ENCODE measurements at regions not wholly inside any gene's neighbourhood (a gene's known extent, or its start where the extent isn't known, plus 50 kb on each side); places are given as distances from the start of the nearest gene placed in this dataset.
"Not testable (repeated sequence)": the region's sequence is repeated elsewhere in the genome, so short reads cannot be mapped to it uniquely, and the experiment has no call there.

DNA sequence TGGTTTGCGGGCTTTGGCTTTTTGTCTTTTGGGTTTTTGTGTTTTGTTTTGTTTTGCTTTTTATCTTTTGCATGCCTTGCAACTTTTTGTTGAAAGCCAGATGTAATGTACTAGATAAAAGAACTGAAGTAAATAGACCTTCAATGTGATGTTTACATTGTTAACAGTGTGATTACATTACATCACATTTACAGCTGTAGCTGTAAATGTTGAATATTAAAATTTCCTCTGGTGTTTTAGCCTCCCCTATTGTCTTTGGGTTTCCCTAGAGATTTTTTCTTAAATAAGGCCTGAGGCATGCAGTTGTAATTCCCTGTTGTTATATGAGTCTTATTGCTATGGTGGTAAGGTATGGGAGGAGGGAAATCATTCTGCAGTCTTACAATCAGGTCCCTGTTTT, 275.0 kb downstream of the PARM1 start:
- Histone ChIP-seq H3K4me3 (no peak overlapping the region), H3K27ac (replicated peaks) (no peak overlapping the region), H3K4me1 (no peaks in the 10 kb centered on the region), H3K27me3 (ENCODE audit: low read depth) (no peaks in the 10 kb centered on the region), H3K9me3 (replicated peaks) (no peaks in the 10 kb centered on the region), H3K36me3 (no peaks in the 10 kb centered on the region)
- no peak for DNase-seq
- TF ChIP-seq, protein P1, sequence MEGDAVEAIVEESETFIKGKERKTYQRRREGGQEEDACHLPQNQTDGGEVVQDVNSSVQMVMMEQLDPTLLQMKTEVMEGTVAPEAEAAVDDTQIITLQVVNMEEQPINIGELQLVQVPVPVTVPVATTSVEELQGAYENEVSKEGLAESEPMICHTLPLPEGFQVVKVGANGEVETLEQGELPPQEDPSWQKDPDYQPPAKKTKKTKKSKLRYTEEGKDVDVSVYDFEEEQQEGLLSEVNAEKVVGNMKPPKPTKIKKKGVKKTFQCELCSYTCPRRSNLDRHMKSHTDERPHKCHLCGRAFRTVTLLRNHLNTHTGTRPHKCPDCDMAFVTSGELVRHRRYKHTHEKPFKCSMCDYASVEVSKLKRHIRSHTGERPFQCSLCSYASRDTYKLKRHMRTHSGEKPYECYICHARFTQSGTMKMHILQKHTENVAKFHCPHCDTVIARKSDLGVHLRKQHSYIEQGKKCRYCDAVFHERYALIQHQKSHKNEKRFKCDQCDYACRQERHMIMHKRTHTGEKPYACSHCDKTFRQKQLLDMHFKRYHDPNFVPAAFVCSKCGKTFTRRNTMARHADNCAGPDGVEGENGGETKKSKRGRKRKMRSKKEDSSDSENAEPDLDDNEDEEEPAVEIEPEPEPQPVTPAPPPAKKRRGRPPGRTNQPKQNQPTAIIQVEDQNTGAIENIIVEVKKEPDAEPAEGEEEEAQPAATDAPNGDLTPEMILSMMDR (IDR thresholded peaks at IDR 0.05; ENCODE audit: borderline replicate concordance) = no peak
- intact Hi-C loops (cut with micrococcal nuclease) = no loop called here

DNA sequence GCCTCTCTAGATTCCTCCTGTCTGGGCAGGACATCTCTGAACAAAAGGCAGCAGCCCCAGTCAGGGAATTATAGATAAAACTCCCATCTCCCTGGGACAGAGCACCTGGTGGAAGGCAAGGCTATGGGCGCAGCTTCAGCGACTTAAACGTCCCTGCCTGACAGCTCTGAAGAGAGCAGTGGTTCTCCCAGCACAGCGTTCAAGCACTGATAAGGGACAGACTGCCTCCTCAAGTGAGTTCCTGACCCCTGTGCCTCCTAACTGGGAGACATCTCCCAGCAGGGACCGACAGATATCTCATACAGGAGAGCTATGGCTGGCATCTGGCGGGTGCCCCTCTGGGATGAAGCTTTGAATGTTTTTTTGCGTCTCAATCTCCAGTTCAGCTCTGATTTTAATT, 262.2 kb downstream of the PARM1 start:
- no peak for DNase-seq
- Histone ChIP-seq H3K4me3 (no peak overlapping the region), H3K36me3 (no peaks in the 10 kb centered on the region), H3K4me1 (no peaks in the 10 kb centered on the region), H3K9me3 (replicated peaks) (peaks cover 17% of the 10 kb centered on the region), H3K27ac (replicated peaks) (no peak overlapping the region), H3K27me3 (ENCODE audit: low read depth) (peaks cover 36% of the 10 kb centered on the region)
- TF ChIP-seq, protein P1 (IDR thresholded peaks at IDR 0.05; ENCODE audit: borderline replicate concordance) = no peak
- intact Hi-C loops (cut with micrococcal nuclease) = no loop called here

DNA sequence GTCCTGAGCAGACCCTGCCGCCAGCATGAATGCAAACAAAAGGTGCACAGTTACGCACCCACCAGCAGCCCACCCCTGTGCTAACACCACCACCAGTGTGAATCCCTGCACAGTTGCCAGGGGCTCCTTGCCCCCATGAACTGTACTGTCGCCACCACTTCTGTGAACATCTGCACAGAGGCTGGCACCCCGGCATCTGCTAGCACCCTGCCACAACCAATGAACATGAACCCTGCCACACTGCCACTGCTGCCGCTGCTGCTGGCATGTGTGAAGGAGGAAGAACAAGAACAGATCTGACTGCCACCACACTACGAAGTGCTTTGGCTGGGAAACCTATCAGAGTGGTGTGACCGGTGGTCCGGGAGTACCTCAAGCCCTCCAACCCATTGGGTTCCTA, 261.3 kb downstream of the PARM1 start:
- Histone ChIP-seq H3K4me3 (no peak overlapping the region), H3K9me3 (replicated peaks) (peaks cover 17% of the 10 kb centered on the region), H3K27me3 (ENCODE audit: low read depth) (peaks cover 36% of the 10 kb centered on the region), H3K4me1 (no peaks in the 10 kb centered on the region), H3K27ac (replicated peaks) (no peak overlapping the region), H3K36me3 (no peaks in the 10 kb centered on the region)
- DNase-seq = no peak
- intact Hi-C loops (cut with micrococcal nuclease) = no loop called here
- TF ChIP-seq, protein P1 (IDR thresholded peaks at IDR 0.05; ENCODE audit: borderline replicate concordance) = no peak

DNA sequence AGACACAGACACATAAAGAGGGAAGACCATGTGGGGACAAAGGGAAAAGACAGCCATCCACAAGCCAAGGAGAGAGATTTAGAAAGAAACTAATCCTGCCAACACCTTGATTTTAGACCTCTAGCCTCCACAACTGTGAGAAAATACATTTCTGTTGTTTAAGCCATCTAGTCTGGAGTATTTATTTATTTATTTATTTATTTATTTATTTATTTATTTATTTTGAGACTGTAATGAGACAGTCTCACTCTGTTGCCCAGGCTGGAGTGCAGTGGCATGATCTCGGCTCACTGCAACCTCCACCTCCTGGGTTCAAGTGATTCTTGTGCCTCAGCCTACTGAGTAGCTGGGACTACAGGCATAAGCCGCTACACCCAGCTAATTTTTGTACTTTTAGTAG, 259.3 kb downstream of the PARM1 start:
- DNase-seq; H3K27ac ChIP-seq (replicated peaks); H3K36me3 ChIP-seq; H3K4me1 ChIP-seq; intact Hi-C loops (cut with micrococcal nuclease); H3K9me3 ChIP-seq (replicated peaks); H3K4me3 ChIP-seq: not testable (repeated sequence)
- peaks cover 36% of the 10 kb centered on the region for H3K27me3 ChIP-seq (ENCODE audit: low read depth)

DNA sequence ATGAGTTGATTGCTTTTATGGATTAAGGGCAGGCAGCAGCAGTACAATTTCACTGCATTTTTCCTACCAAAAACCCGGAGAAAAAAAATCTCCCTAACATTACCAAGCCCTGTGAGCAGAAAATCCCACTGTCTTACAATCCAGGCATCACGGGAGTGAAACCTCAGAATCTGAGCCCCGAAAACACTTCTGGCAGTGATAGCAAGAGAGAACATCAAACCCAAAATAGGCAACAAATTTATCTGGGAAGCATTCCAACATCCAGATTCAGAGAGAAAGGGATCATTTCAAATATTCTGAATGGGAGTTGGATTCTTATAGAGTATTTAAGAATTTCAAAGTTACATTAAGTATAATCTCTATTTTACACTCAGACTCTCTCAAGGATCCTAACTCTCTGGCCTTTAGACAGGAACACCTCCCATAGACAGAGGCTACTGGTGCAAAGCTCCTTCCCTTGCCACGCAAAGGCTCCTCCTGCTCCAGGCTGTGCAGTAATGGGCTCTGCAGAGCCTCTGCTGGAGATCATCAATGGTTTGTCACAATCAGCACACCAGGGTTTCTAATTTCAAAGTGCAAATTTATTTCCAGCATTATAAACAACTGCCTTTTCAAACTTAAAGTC, 256.9 kb downstream of the PARM1 start:
- Histone ChIP-seq H3K4me1 (no peaks in the 10 kb centered on the region), H3K27ac (replicated peaks) (peak overlapping the region; percentile 11), H3K4me3 (no peak overlapping the region), H3K27me3 (ENCODE audit: low read depth) (peaks cover 27% of the 10 kb centered on the region), H3K36me3 (no peaks in the 10 kb centered on the region), H3K9me3 (replicated peaks) (peaks cover 6% of the 10 kb centered on the region)
- DNase-seq = no peak
- TF ChIP-seq, protein P1 (IDR thresholded peaks at IDR 0.05; ENCODE audit: borderline replicate concordance) = no peak
- intact Hi-C loops (cut with micrococcal nuclease) = no loop called here

DNA sequence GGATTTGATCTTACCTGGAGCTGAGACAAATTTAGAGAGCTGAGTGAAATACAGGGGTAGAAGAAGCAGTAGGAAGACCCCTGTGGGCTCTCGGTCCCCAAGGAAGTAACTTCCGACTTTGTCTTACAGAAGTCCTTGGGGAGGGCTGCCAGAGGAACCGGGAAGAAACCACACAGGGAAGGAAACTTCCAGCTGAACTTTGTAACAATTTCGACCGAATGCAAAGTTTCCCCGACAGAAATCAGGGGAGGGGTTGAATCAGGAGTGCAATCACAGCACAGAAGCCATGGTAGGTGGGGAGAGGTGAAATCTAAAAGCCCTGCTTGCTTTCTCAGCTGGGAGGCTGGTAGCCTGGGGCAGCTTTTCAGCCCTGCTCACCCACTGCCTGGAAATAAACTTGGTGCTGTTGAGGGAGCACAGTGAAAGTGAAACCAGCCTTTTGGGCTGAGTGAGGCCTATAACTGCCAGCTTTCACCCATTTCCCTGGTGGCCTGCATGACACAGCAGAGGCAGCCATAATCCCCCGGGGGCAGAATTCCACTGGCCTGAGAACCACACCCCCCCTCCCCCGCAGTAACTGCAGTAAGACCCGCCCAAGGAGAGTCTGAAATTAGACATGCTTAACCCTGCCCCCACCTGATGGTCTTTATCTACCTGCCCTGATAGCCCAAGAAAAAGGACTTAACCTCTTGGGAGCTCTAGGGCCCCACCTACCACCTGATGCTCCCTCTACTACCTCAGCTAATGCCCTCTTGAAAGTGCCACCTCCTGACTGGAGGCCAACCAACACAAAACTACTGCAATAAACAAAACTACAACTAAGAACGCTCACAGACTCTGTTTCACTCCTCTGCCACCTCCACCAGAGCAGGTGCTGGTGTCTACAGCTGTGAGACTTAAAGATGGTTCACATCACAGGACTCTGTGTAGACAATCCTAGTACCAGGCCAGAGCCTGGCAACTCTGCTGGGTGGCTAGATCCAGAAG, 248.2 kb downstream of the PARM1 start:
- DNase-seq = no peak
- Histone ChIP-seq H3K36me3 (no peaks in the 10 kb centered on the region), H3K27ac (replicated peaks) (no peak overlapping the region), H3K27me3 (ENCODE audit: low read depth) (peaks cover 6% of the 10 kb centered on the region), H3K4me1 (no peaks in the 10 kb centered on the region), H3K9me3 (replicated peaks) (peaks cover 27% of the 10 kb centered on the region), H3K4me3 (no peak overlapping the region)
- intact Hi-C loops (cut with micrococcal nuclease) = no loop called here
- TF ChIP-seq, protein P1 (IDR thresholded peaks at IDR 0.05; ENCODE audit: borderline replicate concordance) = no peak

Data from left ventricle myocardium inferior (tissue), 1 donor.